Fibroblast of villous mesenchyme (primary cell): ENCODE measurements at regions not wholly inside any gene's neighbourhood (a gene's known extent, or its start where the extent isn't known, plus 50 kb on each side); places are given as distances from the start of the nearest gene placed in this dataset.
A peak's percentile ranks its signal among the peaks of the same experiment; 100 is the strongest.

Experiments
- DNase-seq: peaks from one replicate; pipeline ENCODE4 v3.0.0-alpha.2; 2010; ENCODE audit warnings: low read depth
- H3K4me3 ChIP-seq: 2 replicates; pipeline ENCODE4 v1.5.1; 2011; ENCODE audit warnings: low read depth, mild to moderate bottlenecking, low read length
- TF ChIP-seq, protein P1 (sequence below): IDR thresholded peaks from 2 replicates; pipeline ENCODE4 v1.5.1; 2012; ENCODE audit warnings: low read depth, mild to moderate bottlenecking, low read length; ENCODE audit not compliant: insufficient read depth

DNA sequence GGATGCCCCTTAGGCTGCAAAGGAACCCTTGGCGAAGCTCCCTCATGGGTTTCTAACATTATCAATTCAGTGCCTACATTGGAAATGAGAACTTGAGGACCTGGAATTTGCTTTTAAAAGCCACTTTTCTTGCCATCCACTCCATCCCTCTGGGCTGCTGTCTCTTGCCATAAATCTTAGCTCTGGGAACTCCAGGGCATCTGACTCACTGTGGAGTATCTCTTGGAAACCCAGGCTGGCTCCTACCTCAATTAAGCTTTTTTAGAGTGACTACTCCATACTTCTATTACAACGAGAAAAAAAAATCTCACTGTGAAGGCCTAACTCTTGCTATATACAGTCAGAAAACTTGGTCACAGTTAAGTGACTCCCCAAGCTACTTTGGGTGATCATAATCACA, 227.2 kb upstream of the SETBP1 start:
- TF ChIP-seq, protein P1, sequence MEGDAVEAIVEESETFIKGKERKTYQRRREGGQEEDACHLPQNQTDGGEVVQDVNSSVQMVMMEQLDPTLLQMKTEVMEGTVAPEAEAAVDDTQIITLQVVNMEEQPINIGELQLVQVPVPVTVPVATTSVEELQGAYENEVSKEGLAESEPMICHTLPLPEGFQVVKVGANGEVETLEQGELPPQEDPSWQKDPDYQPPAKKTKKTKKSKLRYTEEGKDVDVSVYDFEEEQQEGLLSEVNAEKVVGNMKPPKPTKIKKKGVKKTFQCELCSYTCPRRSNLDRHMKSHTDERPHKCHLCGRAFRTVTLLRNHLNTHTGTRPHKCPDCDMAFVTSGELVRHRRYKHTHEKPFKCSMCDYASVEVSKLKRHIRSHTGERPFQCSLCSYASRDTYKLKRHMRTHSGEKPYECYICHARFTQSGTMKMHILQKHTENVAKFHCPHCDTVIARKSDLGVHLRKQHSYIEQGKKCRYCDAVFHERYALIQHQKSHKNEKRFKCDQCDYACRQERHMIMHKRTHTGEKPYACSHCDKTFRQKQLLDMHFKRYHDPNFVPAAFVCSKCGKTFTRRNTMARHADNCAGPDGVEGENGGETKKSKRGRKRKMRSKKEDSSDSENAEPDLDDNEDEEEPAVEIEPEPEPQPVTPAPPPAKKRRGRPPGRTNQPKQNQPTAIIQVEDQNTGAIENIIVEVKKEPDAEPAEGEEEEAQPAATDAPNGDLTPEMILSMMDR = no peak
- no peak overlapping the region for H3K4me3 ChIP-seq
- no peak for DNase-seq

DNA sequence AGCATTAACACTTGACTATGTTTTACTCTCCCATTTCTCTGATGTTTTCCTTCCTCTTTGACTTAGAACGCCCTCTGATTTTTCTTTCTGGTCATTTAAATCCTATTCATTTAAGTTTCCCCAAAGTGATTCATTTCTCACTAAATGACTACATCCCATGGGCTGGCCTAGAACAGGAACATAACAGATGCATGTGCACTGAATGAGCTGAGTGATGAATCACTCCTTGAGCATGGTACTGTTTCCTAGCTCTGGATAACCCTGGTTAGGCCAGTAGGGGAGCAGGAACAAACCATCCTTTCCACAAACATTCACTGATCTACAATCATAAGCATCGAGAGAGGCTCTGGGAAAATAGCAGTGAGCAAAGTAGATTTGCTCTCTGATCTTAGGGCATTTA, 221.9 kb upstream of the SETBP1 start:
- TF ChIP-seq, protein P1 = peak; percentile 8
- DNase-seq = peak; percentile 9
- H3K4me3 ChIP-seq = no peak overlapping the region

DNA sequence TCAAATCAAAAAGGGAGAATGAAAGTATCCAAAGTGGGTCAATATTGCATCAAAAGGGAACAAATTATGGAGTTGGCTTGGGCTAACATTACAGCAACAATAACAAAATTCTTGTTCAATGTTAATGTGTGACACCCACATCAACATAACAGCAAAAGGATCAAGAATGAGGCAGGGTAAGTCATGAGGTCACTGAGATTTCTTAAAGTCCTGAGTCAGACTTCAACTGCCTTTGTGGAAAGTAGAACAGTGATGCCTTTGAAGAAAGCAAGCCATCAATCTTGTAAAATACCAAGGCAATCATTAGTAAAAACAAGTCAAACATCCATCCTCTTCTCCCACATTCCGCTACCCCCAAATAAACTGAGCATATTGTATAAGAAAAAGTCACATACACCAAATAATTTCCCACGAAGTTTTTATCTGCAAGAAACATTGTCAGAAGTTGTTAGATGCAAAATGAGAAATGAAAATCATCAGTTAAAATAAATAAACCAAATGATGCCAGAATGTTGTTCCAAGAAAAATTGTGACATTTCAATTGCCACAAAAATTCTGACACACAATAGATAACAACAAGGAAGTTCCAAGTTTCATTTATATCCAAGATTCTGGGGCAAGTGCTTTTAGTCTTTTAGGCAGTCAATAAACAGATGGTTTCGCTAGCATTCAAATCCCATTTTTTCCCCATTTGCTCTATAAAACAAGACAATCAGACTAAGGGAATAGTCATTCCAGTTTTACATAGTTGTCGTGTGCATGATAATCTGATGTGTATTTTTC, 216.1 kb upstream of the SETBP1 start:
- TF ChIP-seq, protein P1 = no peak
- DNase-seq = no peak
- no peak overlapping the region for H3K4me3 ChIP-seq

DNA sequence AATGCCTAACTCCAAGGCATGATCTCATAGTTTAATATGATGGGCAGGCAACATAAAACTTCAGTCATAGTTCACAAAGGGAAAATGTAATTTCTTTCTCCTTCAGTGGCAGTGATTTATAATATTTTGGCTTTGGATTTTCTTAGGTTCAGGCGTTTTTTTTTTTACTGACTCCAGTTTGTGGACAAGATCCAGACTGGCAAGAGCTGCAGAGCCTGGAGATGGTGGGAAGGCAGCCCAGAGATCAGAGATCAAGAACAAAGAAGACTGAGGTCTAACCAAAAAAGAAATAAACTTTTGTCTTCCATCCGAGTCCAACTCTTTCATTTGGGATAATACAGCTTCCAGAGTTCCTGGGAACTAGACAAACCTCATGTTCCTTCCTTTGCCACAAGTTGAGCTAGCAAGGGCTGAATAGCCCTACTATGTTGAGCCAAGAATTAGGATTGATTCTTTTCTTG, 215.3 kb upstream of the SETBP1 start:
- H3K4me3 ChIP-seq = no peak overlapping the region
- TF ChIP-seq, protein P1 = no peak
- no peak for DNase-seq

DNA sequence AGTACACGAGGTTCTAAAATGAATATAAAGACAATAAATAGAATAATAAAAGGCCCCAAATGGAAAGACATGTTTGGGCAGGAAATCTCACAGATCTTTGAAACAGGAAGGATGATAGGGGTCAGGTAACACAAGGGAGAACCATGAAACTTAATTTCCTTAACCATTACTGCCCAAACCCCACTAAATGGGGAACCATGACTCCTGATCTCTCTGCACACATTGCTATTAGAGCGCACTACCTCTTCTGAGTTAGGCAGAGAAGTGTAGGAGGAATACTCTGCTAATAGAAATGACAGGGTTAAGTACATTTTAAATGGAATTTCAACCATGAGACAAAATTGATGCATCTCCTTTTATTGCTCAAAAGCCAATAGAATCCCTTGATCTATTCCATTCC, 213.7 kb upstream of the SETBP1 start:
- no peak for DNase-seq
- H3K4me3 ChIP-seq = no peak overlapping the region
- TF ChIP-seq, protein P1 = no peak

DNA sequence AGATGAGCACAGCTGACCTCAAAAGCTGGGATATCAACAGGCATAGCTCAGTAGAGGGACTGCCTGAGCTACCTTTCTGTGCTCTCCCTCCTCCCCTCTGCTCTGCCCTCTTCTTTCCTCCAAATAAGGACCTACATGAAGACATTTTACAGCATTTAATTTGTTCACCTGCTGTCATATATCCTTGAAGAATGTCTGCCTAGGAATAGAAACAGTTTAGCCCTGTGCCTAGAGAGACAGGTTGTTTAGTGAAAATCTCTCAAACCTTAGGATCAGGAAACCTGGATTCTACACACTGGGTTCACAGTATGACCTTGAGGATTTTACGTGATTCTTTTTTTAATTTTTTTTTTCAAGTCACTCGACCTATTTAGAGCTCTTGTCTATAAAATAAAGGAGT, 213.0 kb upstream of the SETBP1 start:
- no peak for DNase-seq
- TF ChIP-seq, protein P1 = no peak
- H3K4me3 ChIP-seq = no peak overlapping the region

DNA sequence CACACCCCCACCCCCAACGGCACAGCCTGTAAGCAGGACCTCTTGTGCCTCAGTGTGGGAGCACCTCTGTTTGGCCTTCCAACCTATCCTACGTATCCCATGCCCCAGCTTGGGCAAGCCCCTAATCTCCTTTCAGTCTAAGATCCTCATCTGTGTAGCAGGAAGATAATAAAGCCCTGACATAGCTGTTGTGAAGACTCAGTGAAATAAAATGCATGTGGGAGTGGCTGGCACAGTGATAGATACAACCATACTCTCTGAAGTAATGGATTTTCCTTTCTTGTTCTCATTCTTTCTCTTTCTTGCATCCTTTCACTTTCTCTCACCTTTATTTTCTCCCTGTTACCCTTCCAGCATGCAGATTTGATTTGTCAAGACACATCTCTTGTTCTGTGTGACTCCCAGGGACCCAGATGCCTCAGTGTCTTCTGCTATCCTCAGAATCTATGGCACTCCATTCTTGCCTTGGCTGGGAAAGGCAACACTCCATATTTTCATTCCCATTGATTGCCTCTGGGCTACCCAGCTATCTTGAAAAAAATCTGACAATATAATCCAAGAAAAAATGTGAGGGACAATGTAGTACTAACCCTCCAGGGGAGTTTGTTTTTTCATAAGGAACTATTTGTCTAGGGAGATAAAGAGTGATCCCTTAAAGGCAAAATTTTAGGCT, 207.2 kb upstream of the SETBP1 start:
- H3K4me3 ChIP-seq = no peak overlapping the region
- DNase-seq = no peak
- TF ChIP-seq, protein P1 = no peak
